Fibroblast of lung (primary cell): ENCODE measurements at regions not wholly inside any gene's neighbourhood (a gene's known extent, or its start where the extent isn't known, plus 50 kb on each side); places are given as distances from the start of the nearest gene placed in this dataset.

Source experiments
- DNase-seq, 2 donors: peaks; one replicate each; pipeline versions ENCODE4 v3.0.0 to v3.0.0-alpha.2; 2010; ENCODE audit warnings: low read depth in 2 of 2
- H2AFZ ChIP-seq: 2 replicates; pipeline ENCODE4 v1.5.1; 2012; ENCODE audit warnings: low read length, control low read depth, inconsistent platforms
- H3K27ac ChIP-seq: 2 replicates; pipeline ENCODE4 v1.5.1; 2011; ENCODE audit warnings: low read length, control low read depth; ENCODE audit not compliant: insufficient read depth
- H3K27me3 ChIP-seq: 2 replicates; pipeline ENCODE4 v1.5.1; 2011; ENCODE audit warnings: mild to moderate bottlenecking, low read length; ENCODE audit not compliant: control insufficient read depth, insufficient read depth
- H3K36me3 ChIP-seq: 2 replicates; pipeline ENCODE4 v1.5.1; 2011; ENCODE audit warnings: low read length; ENCODE audit not compliant: control insufficient read depth, insufficient read depth
- H3K4me1 ChIP-seq: 2 replicates; pipeline ENCODE4 v1.5.1; 2011; ENCODE audit warnings: low read length; ENCODE audit not compliant: control insufficient read depth, insufficient read depth; ENCODE audit errors: extremely low read depth
- H3K4me2 ChIP-seq: 2 replicates; pipeline ENCODE4 v1.5.1; 2011; ENCODE audit warnings: low read length, control low read depth; ENCODE audit not compliant: insufficient read depth; ENCODE audit errors: extremely low read depth
- H3K4me3 ChIP-seq, 4 experiments: fragments of 200-600 bp in 1 of 4; sonication (generic) in 1 of 4; replicated peaks in 1 of 4; 2 replicates each; pipeline ENCODE4 v1.5.1; 2011 to 2016; ENCODE audit warnings: low read length in 4 of 4, low read depth in 3 of 4, mild to moderate bottlenecking in 3 of 4, control low read depth in 2 of 4, inconsistent platforms in 1 of 4, mixed read lengths in 1 of 4; ENCODE audit not compliant: insufficient read depth in 1 of 4; ENCODE audit errors: control extremely low read depth in 1 of 4
- H3K79me2 ChIP-seq: 2 replicates; pipeline ENCODE4 v1.5.1; 2012; ENCODE audit warnings: mild to moderate bottlenecking, low read length, inconsistent platforms; ENCODE audit not compliant: control insufficient read depth, insufficient read depth
- H3K9ac ChIP-seq: 2 replicates; pipeline ENCODE4 v1.5.1; 2011; ENCODE audit warnings: mild to moderate bottlenecking, low read length, control low read depth; ENCODE audit not compliant: insufficient read depth
- H3K9me3 ChIP-seq: 2 replicates; pipeline ENCODE4 v1.5.1; 2012; ENCODE audit warnings: low read depth, low read length; ENCODE audit not compliant: control insufficient read depth, insufficient read depth
- H4K20me1 ChIP-seq: 2 replicates; pipeline ENCODE4 v1.5.1; 2011; ENCODE audit warnings: low read length; ENCODE audit not compliant: control insufficient read depth, insufficient read depth; ENCODE audit errors: extremely low read depth
- EZH2 ChIP-seq: IDR thresholded peaks from 2 replicates; pipeline ENCODE4 v1.5.1; 2012; ENCODE audit warnings: low read length, control low read depth, mild to moderate bottlenecking; ENCODE audit errors: missing control alignments
- TF ChIP-seq, protein P1 (sequence below), 2 donors: IDR thresholded peaks in 1 of 2; conservative IDR thresholded peaks in 1 of 2; 1 replicate in 1 of 2; 2 replicates in 1 of 2; pipeline ENCODE4 v1.5.1; 2011 to 2012; ENCODE audit warnings: low read length in 2 of 2, control low read depth in 1 of 2, inconsistent platforms in 1 of 2, low read depth in 1 of 2, mild to moderate bottlenecking in 1 of 2

DNA sequence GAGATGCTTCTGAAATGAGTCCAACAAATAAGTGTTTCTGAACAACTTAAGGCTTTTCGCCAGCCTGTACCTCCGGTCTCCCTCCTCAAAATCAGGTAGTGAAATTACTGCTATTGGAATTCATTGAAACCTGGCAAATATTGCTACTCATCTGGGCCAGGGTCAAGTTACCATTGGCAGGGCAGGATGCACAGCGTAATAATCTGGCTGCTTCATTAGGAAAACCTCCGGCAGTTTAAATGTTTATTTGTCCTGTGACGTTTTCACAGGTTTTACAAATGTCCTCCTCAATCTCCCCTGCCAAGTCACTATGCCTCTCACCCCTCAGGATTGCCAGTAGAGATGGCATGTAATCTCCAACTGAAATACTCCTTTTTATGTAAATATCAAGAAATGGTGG lies 92.6 kb upstream of the KDR start:
- no peak overlapping the region for H3K9ac ChIP-seq
- H3K36me3 ChIP-seq = no peaks in the 10 kb centered on the region
- H3K79me2 ChIP-seq = no peaks in the 10 kb centered on the region
- H3K27me3 ChIP-seq = no peaks in the 10 kb centered on the region
- no peak overlapping the region for H3K4me3 ChIP-seq
- no peaks in the 10 kb centered on the region for H3K4me1 ChIP-seq
- no peak overlapping the region for H2AFZ ChIP-seq
- no peaks in the 10 kb centered on the region for H3K9me3 ChIP-seq
- H4K20me1 ChIP-seq = no peaks in the 10 kb centered on the region
- no peak overlapping the region for H3K4me2 ChIP-seq
- TF ChIP-seq, protein P1, sequence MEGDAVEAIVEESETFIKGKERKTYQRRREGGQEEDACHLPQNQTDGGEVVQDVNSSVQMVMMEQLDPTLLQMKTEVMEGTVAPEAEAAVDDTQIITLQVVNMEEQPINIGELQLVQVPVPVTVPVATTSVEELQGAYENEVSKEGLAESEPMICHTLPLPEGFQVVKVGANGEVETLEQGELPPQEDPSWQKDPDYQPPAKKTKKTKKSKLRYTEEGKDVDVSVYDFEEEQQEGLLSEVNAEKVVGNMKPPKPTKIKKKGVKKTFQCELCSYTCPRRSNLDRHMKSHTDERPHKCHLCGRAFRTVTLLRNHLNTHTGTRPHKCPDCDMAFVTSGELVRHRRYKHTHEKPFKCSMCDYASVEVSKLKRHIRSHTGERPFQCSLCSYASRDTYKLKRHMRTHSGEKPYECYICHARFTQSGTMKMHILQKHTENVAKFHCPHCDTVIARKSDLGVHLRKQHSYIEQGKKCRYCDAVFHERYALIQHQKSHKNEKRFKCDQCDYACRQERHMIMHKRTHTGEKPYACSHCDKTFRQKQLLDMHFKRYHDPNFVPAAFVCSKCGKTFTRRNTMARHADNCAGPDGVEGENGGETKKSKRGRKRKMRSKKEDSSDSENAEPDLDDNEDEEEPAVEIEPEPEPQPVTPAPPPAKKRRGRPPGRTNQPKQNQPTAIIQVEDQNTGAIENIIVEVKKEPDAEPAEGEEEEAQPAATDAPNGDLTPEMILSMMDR (conservative IDR thresholded peaks at IDR 0.05 in 1 of 2, IDR thresholded peaks at IDR 0.05 in 1 of 2; ENCODE audit: low read depth in 1 of 2, low read length in 2 of 2) = no peak
- TF ChIP-seq EZH2 = no peak
- H3K27ac ChIP-seq = no peak overlapping the region
- no peak for DNase-seq

- H3K4me2 ChIP-seq = no peak overlapping the region
- H3K27me3 ChIP-seq = no peaks in the 10 kb centered on the region
- H3K27ac ChIP-seq = no peak overlapping the region
- H3K4me3 ChIP-seq = no peak overlapping the region
- no peaks in the 10 kb centered on the region for H4K20me1 ChIP-seq
- TF ChIP-seq EZH2 = no peak
- TF ChIP-seq, protein P1 (conservative IDR thresholded peaks at IDR 0.05 in 1 of 2, IDR thresholded peaks at IDR 0.05 in 1 of 2; ENCODE audit: low read depth in 1 of 2, low read length in 2 of 2) = no peak
- no peak overlapping the region for H3K9ac ChIP-seq
- no peak overlapping the region for H2AFZ ChIP-seq
- DNase-seq = no peak
- no peaks in the 10 kb centered on the region for H3K4me1 ChIP-seq
- H3K9me3 ChIP-seq = no peaks in the 10 kb centered on the region
- no peaks in the 10 kb centered on the region for H3K79me2 ChIP-seq
- no peaks in the 10 kb centered on the region for H3K36me3 ChIP-seq
Observed at GRCh38 chr4:55237839-55238238, 108.2 kb upstream of the SRD5A3 start.

- no peaks in the 10 kb centered on the region for H3K27me3 ChIP-seq
- H3K36me3 ChIP-seq = no peaks in the 10 kb centered on the region
- DNase-seq = no peak
- H3K79me2 ChIP-seq = no peaks in the 10 kb centered on the region
- no peaks in the 10 kb centered on the region for H3K9me3 ChIP-seq
- TF ChIP-seq, protein P1 (conservative IDR thresholded peaks at IDR 0.05 in 1 of 2, IDR thresholded peaks at IDR 0.05 in 1 of 2; ENCODE audit: low read depth in 1 of 2, low read length in 2 of 2) = no peak
- no peak for TF ChIP-seq EZH2
- no peaks in the 10 kb centered on the region for H3K4me1 ChIP-seq
- H3K4me2 ChIP-seq = no peak overlapping the region
- H3K9ac ChIP-seq = no peak overlapping the region
- no peak overlapping the region for H3K27ac ChIP-seq
- no peaks in the 10 kb centered on the region for H4K20me1 ChIP-seq
- no peak overlapping the region for H2AFZ ChIP-seq
- H3K4me3 ChIP-seq = no peak overlapping the region
Observed at GRCh38 chr4:55238407-55238806, 107.6 kb upstream of the SRD5A3 start.
